KBM-7 (cell line): ENCODE measurements at regions not wholly inside any gene's neighbourhood (a gene's known extent, or its start where the extent isn't known, plus 50 kb on each side); places are given as distances from the start of the nearest gene placed in this dataset.

Experiments
- DNase-seq: peaks from one replicate; pipeline ENCODE4 v3.0.0-alpha.2; 2015
- in situ Hi-C: fragments of 300-500 bp; cut with MboI; formaldehyde crosslinking; loops from 2 replicates; pipeline ENCODE4 v1.14.3; 2020; ENCODE audit warnings: low sequenced_read_pairs, low pct_unique_long_range_greater_than_20kb, mixed read lengths

- no peak for DNase-seq
- in situ Hi-C loops: no loop called here
Observed at GRCh38 chr11:95322539-95322938, 91.5 kb upstream of the SESN3 start.

GRCh38 chr11:95318498-95318897, 87.5 kb upstream of the SESN3 start:
- no peak for DNase-seq
- in situ Hi-C loops: no loop called here

GRCh38 chr11:95308512-95309035, 77.6 kb upstream of the SESN3 start:
- no peak for DNase-seq
- in situ Hi-C loops: no loop called here

- no peak for DNase-seq
- in situ Hi-C loops: no loop called here
Observed at GRCh38 chr11:95307286-95307685, 76.3 kb upstream of the SESN3 start.

- DNase-seq: no peak
- in situ Hi-C loops: no loop called here
Observed at GRCh38 chr11:95306801-95307200, 75.8 kb upstream of the SESN3 start.

- in situ Hi-C loops: no loop called here
- no peak for DNase-seq
Observed at GRCh38 chr11:95306123-95306522, 75.1 kb upstream of the SESN3 start.

GRCh38 chr11:95305705-95306104, 74.7 kb upstream of the SESN3 start:
- DNase-seq: no peak
- in situ Hi-C loops: no loop called here

- in situ Hi-C loops: no loop called here
Observed at GRCh38 chr11:95304777-95305176, 73.8 kb upstream of the SESN3 start.

GRCh38 chr11:95302211-95302610, 71.2 kb upstream of the SESN3 start:
- in situ Hi-C loops: no loop called here
- DNase-seq: no peak

More at GRCh38 chr11:95304777-95305176, 73.8 kb upstream of the SESN3 start:
- DNase-seq: no peak

GRCh38 chr11:95301474-95301873, 70.5 kb upstream of the SESN3 start:
- in situ Hi-C loops: no loop called here
- no peak for DNase-seq

- no peak for DNase-seq
- in situ Hi-C loops: no loop called here
Observed at GRCh38 chr11:95299078-95299679, 68.2 kb upstream of the SESN3 start.

GRCh38 chr11:95297680-95298452, 66.9 kb upstream of the SESN3 start:
- no peak for DNase-seq
- in situ Hi-C loops: no loop called here

- in situ Hi-C loops: no loop called here
Observed at GRCh38 chr11:95296621-95297025, 65.6 kb upstream of the SESN3 start.

GRCh38 chr11:95296165-95296564, 65.2 kb upstream of the SESN3 start:
- in situ Hi-C loops: no loop called here
- no peak for DNase-seq

More at GRCh38 chr11:95296621-95297025, 65.6 kb upstream of the SESN3 start:
- no peak for DNase-seq

- DNase-seq: no peak
- in situ Hi-C loops: no loop called here
Observed at GRCh38 chr11:95295382-95296149, 64.6 kb upstream of the SESN3 start.

GRCh38 chr11:95294701-95295100, 63.7 kb upstream of the SESN3 start:
- in situ Hi-C loops: no loop called here
- DNase-seq: no peak

- in situ Hi-C loops: no loop called here
- DNase-seq: no peak
Observed at GRCh38 chr11:95293116-95293515, 62.1 kb upstream of the SESN3 start.

GRCh38 chr11:95291946-95292345, 60.9 kb upstream of the SESN3 start:
- in situ Hi-C loops: no loop called here
- no peak for DNase-seq

- in situ Hi-C loops: no loop called here
- no peak for DNase-seq
Observed at GRCh38 chr11:95289378-95290101, 58.5 kb upstream of the SESN3 start.
